Liver (tissue), 8 donors: ENCODE measurements at regions not wholly inside any gene's neighbourhood (a gene's known extent, or its start where the extent isn't known, plus 50 kb on each side); places are given as distances from the start of the nearest gene placed in this dataset.

ENCODE experiments used
- DNase-seq: peaks from one replicate; pipeline ENCODE4 v3.0.0-alpha.2; 2017; ENCODE audit warnings: low spot score
- H3K27ac ChIP-seq, 2 donors: one replicate each; pipeline ENCODE4 v1.7.0; 2013; ENCODE audit warnings: inconsistent platforms in 2 of 2, low read length in 2 of 2, control low read depth in 1 of 2, low read depth in 1 of 2, mild to moderate bottlenecking in 1 of 2
- H3K27me3 ChIP-seq, 4 donors: one replicate each; pipeline versions ENCODE4 v1.6.1 to v1.7.0; 2013; ENCODE audit warnings: low read length in 3 of 4, inconsistent platforms in 1 of 4, mild to moderate bottlenecking in 1 of 4, moderate library complexity in 1 of 4; ENCODE audit not compliant: control insufficient read depth in 4 of 4, insufficient read depth in 4 of 4
- H3K36me3 ChIP-seq, 4 donors: one replicate each; pipeline versions ENCODE4 v1.6.1 to v1.7.0; 2013; ENCODE audit warnings: low read length in 3 of 4, mild to moderate bottlenecking in 3 of 4, low read depth in 1 of 4, moderate library complexity in 1 of 4; ENCODE audit not compliant: control insufficient read depth in 4 of 4, insufficient read depth in 3 of 4
- H3K4me1 ChIP-seq, 4 donors: one replicate each; pipeline versions ENCODE4 v1.6.1 to v1.7.0; 2013; ENCODE audit warnings: low read length in 3 of 4, mild to moderate bottlenecking in 3 of 4, moderate library complexity in 1 of 4; ENCODE audit not compliant: control insufficient read depth in 4 of 4, insufficient read depth in 4 of 4
- H3K4me3 ChIP-seq, 3 donors: one replicate each; pipeline versions ENCODE4 v1.6.1 to v1.7.0; 2013; ENCODE audit warnings: low read length in 3 of 3, control low read depth in 1 of 3, low read depth in 1 of 3, mild to moderate bottlenecking in 1 of 3
- H3K9ac ChIP-seq, 2 donors: one replicate each; pipeline ENCODE4 v1.7.0; 2013; ENCODE audit warnings: low read length in 2 of 2, mild to moderate bottlenecking in 2 of 2, moderate library complexity in 2 of 2, control low read depth in 1 of 2, low read depth in 1 of 2
- H3K9me3 ChIP-seq, 4 donors: one replicate each; pipeline versions ENCODE4 v1.6.1 to v1.7.0; 2013; ENCODE audit warnings: low read length in 3 of 4; ENCODE audit not compliant: control insufficient read depth in 4 of 4
- EGR1 ChIP-seq, 2 donors: IDR thresholded peaks; 2 replicates each; pipeline ENCODE4 v1.6.1; 2016 to 2018; ENCODE audit warnings: antibody characterized with exemption in 2 of 2, low read depth in 2 of 2
- FOXA2 ChIP-seq: IDR thresholded peaks from 2 replicates; pipeline ENCODE4 v1.6.1; 2016; ENCODE audit warnings: antibody characterized with exemption
- GABPA ChIP-seq, 2 donors: IDR thresholded peaks in 1 of 2; conservative IDR thresholded peaks in 1 of 2; 2 replicates each; pipeline ENCODE4 v1.6.1; 2016; ENCODE audit warnings: antibody characterized with exemption in 2 of 2, mild to moderate bottlenecking in 1 of 2, moderate library complexity in 1 of 2
- HNF4A ChIP-seq, 2 donors: conservative IDR thresholded peaks; 2 replicates each; pipeline ENCODE4 v1.6.1; 2016; ENCODE audit warnings: antibody characterized with exemption in 2 of 2, mild to moderate bottlenecking in 2 of 2
- RAD21 ChIP-seq, 2 donors: IDR thresholded peaks; 2 replicates each; pipeline ENCODE4 v1.6.1; 2016; ENCODE audit warnings: antibody characterized with exemption in 2 of 2, mild to moderate bottlenecking in 2 of 2
- RXRA ChIP-seq, 2 donors: IDR thresholded peaks; 2 replicates each; pipeline ENCODE4 v1.6.1; 2017 to 2018; ENCODE audit warnings: antibody characterized with exemption in 2 of 2, mild to moderate bottlenecking in 1 of 2
- SP1 ChIP-seq: IDR thresholded peaks from 2 replicates; pipeline ENCODE4 v1.6.1; 2018; ENCODE audit warnings: antibody characterized with exemption, mild to moderate bottlenecking
- TAF1 ChIP-seq: conservative IDR thresholded peaks from 2 replicates; pipeline ENCODE4 v1.6.1; 2016; ENCODE audit warnings: antibody characterized with exemption, mild to moderate bottlenecking
- YY1 ChIP-seq: IDR thresholded peaks from 2 replicates; pipeline ENCODE4 v1.6.1; 2016; ENCODE audit warnings: antibody characterized with exemption, mild to moderate bottlenecking
- WGBS: extraction: QIAGEN DNeasy Blood & Tissue Kit; methylation state at CpG from one replicate; pipeline ENCODE4 v1.1.7; 2013; 5-methylcytosine and 5-hydroxymethylcytosine counted together
- TF ChIP-seq, protein P1 (sequence below): fragments of 150-350 bp; IDR thresholded peaks from 2 replicates; pipeline ENCODE4 v1.5.1; 2017; ENCODE audit warnings: improper control_type of control experiment, low read depth, low read length; ENCODE audit not compliant: missing input control
- TF ChIP-seq, protein P2 (sequence below): IDR thresholded peaks from 2 replicates; pipeline ENCODE4 v1.6.1; 2016; ENCODE audit warnings: antibody characterized with exemption, mild to moderate bottlenecking
- TF ChIP-seq, protein P3 (sequence below): IDR thresholded peaks from 2 replicates; pipeline ENCODE4 v1.6.1; 2016; ENCODE audit warnings: antibody characterized with exemption
- TF ChIP-seq, protein P4 (sequence below): IDR thresholded peaks from 2 replicates; pipeline ENCODE4 v1.6.1; 2016; ENCODE audit warnings: antibody characterized with exemption
- donor health status: healthy.
- donor health status: healthy.
- donor health status: healthy.
- donor health status: healthy.
- donor health status: healthy.

DNA sequence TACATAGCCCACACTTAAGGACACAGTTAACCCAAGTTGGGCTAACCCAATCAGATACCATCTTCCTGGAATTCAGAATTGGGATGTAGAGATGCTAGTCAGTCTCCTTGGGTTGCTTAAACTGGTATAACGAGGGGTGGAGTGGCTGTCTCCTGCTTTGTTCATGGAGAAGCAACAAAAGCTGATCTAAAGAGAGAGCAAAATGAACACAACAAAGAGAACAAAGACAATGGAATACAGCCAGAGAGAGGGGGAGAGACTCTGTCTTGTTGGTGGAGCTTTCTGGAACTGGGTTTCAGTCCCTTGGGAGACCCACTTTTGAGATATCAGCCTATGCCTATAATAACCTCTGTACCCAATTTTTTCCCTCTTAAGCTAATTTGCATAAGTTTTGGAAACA, 138.1 kb downstream of the ATG4C start:
- Histone ChIP-seq H3K9me3 (no peaks in the 10 kb centered on the region), H3K4me1 (no peaks in the 10 kb centered on the region), H3K9ac (no peak overlapping the region), H3K27ac (no peak overlapping the region), H3K4me3 (no peak overlapping the region), H3K36me3 (no peaks in the 10 kb centered on the region), H3K27me3 (peaks cover 0 to 2% (median 0%) of the 10 kb centered on the region in 4 donors)
- TF ChIP-seq RAD21 (IDR thresholded peaks at IDR 0.05), result no peak
- no peak for TF ChIP-seq TAF1
- TF ChIP-seq FOXA2, result no peak
- TF ChIP-seq, protein P1, sequence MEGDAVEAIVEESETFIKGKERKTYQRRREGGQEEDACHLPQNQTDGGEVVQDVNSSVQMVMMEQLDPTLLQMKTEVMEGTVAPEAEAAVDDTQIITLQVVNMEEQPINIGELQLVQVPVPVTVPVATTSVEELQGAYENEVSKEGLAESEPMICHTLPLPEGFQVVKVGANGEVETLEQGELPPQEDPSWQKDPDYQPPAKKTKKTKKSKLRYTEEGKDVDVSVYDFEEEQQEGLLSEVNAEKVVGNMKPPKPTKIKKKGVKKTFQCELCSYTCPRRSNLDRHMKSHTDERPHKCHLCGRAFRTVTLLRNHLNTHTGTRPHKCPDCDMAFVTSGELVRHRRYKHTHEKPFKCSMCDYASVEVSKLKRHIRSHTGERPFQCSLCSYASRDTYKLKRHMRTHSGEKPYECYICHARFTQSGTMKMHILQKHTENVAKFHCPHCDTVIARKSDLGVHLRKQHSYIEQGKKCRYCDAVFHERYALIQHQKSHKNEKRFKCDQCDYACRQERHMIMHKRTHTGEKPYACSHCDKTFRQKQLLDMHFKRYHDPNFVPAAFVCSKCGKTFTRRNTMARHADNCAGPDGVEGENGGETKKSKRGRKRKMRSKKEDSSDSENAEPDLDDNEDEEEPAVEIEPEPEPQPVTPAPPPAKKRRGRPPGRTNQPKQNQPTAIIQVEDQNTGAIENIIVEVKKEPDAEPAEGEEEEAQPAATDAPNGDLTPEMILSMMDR, result no peak
- TF ChIP-seq, protein P2, sequence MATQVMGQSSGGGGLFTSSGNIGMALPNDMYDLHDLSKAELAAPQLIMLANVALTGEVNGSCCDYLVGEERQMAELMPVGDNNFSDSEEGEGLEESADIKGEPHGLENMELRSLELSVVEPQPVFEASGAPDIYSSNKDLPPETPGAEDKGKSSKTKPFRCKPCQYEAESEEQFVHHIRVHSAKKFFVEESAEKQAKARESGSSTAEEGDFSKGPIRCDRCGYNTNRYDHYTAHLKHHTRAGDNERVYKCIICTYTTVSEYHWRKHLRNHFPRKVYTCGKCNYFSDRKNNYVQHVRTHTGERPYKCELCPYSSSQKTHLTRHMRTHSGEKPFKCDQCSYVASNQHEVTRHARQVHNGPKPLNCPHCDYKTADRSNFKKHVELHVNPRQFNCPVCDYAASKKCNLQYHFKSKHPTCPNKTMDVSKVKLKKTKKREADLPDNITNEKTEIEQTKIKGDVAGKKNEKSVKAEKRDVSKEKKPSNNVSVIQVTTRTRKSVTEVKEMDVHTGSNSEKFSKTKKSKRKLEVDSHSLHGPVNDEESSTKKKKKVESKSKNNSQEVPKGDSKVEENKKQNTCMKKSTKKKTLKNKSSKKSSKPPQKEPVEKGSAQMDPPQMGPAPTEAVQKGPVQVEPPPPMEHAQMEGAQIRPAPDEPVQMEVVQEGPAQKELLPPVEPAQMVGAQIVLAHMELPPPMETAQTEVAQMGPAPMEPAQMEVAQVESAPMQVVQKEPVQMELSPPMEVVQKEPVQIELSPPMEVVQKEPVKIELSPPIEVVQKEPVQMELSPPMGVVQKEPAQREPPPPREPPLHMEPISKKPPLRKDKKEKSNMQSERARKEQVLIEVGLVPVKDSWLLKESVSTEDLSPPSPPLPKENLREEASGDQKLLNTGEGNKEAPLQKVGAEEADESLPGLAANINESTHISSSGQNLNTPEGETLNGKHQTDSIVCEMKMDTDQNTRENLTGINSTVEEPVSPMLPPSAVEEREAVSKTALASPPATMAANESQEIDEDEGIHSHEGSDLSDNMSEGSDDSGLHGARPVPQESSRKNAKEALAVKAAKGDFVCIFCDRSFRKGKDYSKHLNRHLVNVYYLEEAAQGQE, result no peak
- TF ChIP-seq SP1, result no peak
- no peak for TF ChIP-seq HNF4A (conservative IDR thresholded peaks at IDR 0.05)
- TF ChIP-seq EGR1 (IDR thresholded peaks at IDR 0.05; ENCODE audit: low read depth in 2 of 2), result no peak
- TF ChIP-seq, protein P3, sequence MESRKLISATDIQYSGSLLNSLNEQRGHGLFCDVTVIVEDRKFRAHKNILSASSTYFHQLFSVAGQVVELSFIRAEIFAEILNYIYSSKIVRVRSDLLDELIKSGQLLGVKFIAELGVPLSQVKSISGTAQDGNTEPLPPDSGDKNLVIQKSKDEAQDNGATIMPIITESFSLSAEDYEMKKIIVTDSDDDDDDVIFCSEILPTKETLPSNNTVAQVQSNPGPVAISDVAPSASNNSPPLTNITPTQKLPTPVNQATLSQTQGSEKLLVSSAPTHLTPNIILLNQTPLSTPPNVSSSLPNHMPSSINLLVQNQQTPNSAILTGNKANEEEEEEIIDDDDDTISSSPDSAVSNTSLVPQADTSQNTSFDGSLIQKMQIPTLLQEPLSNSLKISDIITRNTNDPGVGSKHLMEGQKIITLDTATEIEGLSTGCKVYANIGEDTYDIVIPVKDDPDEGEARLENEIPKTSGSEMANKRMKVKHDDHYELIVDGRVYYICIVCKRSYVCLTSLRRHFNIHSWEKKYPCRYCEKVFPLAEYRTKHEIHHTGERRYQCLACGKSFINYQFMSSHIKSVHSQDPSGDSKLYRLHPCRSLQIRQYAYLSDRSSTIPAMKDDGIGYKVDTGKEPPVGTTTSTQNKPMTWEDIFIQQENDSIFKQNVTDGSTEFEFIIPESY, result no peak
- TF ChIP-seq YY1, result no peak
- TF ChIP-seq GABPA (IDR thresholded peaks at IDR 0.05 in 1 of 2, conservative IDR thresholded peaks at IDR 0.05 in 1 of 2), result no peak
- no peak for TF ChIP-seq RXRA (IDR thresholded peaks at IDR 0.05)
- TF ChIP-seq, protein P4, sequence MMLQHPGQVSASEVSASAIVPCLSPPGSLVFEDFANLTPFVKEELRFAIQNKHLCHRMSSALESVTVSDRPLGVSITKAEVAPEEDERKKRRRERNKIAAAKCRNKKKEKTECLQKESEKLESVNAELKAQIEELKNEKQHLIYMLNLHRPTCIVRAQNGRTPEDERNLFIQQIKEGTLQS, result no peak
- DNase-seq, result no peak
- WGBS, result 90% methylated on average over 1 of the region's 1 CpG

DNA sequence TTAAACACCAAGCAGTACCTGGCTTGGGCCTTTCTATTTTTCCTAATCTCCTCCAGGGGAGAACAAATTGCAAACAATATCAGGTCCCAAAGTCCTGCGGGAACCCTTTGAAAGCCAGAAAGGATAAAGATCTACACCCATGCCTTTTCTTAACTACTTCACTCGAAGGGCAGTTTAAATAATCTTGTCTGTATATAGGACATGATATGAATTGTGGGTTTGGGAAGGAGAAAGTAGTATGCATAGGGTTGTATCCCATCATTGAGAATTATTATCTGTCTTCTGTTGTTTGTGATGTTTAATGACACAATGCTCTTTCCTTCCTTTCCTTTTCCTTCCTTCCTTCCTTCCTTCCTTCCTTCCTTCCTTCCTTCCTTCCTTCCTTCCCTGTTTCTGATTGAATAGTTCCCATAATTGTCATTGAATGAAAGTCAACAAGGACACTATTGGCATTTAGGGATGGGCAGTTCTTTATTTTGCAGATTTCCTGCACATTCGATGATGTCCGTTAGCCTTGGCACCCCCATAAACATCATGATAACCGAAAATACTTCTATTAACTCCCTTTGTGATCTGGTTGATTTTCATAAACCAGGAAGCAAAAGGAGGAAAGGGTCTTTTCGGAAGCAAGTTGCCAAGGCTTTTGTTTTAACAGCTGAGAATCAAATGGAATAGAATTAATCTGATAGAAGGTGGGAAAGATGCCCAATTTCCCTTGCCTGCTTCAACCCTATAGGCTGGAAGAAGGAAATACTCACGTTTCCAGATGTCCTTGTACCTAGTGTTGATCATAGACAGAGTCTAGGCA, 141.3 kb downstream of the ATG4C start:
- Histone ChIP-seq H3K27me3 (no peaks in the 10 kb centered on the region), H3K36me3 (no peaks in the 10 kb centered on the region), H3K9ac (no peak overlapping the region), H3K4me1 (no peaks in the 10 kb centered on the region), H3K27ac (no peak overlapping the region), H3K4me3 (no peak overlapping the region), H3K9me3 (no peaks in the 10 kb centered on the region)
- TF ChIP-seq, protein P1, result no peak
- WGBS, result 77% methylated on average over 7 of the region's 7 CpGs
- no peak for DNase-seq
